Mesendoderm (in vitro differentiated cells): ENCODE measurements at regions not wholly inside any gene's neighbourhood (a gene's known extent, or its start where the extent isn't known, plus 50 kb on each side); places are given as distances from the start of the nearest gene placed in this dataset.

Source experiments
- DNase-seq: peaks from one replicate; pipeline ENCODE4 v3.0.0; 2013
- H2AK5ac ChIP-seq: 2 replicates; pipeline ENCODE4 v1.6.1; 2013; ENCODE audit warnings: low read length, inconsistent platforms
- H2BK120ac ChIP-seq: 2 replicates; pipeline ENCODE4 v1.6.1; 2013; ENCODE audit warnings: low read depth, mild to moderate bottlenecking, low read length, moderate library complexity, mixed read lengths
- H2BK15ac ChIP-seq: replicated peaks from 2 replicates; pipeline ENCODE4 v1.6.1; 2013; ENCODE audit warnings: low read depth, mild to moderate bottlenecking, moderate library complexity
- H2BK5ac ChIP-seq: 2 replicates; pipeline ENCODE4 v1.6.1; 2013; ENCODE audit warnings: low read length, inconsistent platforms
- H3K18ac ChIP-seq: 2 replicates; pipeline ENCODE4 v1.6.1; 2013; ENCODE audit warnings: mild to moderate bottlenecking, low read length, mixed read lengths
- H3K23ac ChIP-seq: one replicate; pipeline ENCODE4 v1.6.1; 2013; ENCODE audit warnings: low read length
- H3K27ac ChIP-seq: 2 replicates; pipeline ENCODE4 v1.5.1; 2013; ENCODE audit warnings: low read depth, mild to moderate bottlenecking, inconsistent platforms, low read length, moderate library complexity
- H3K27me3 ChIP-seq: 2 replicates; pipeline ENCODE4 v1.6.1; 2013; ENCODE audit warnings: low read length, control low read depth, mild to moderate bottlenecking, inconsistent platforms; ENCODE audit not compliant: insufficient read depth, poor library complexity
- H3K36me3 ChIP-seq: 2 replicates; pipeline ENCODE4 v1.6.1; 2013; ENCODE audit warnings: low read length, inconsistent platforms; ENCODE audit not compliant: control insufficient read depth, insufficient read depth
- H3K4ac ChIP-seq: one replicate; pipeline ENCODE4 v1.6.1; 2013; ENCODE audit warnings: low read depth, mild to moderate bottlenecking, low read length, moderate library complexity
- H3K4me1 ChIP-seq: 2 replicates; pipeline ENCODE4 v1.6.1; 2013; ENCODE audit warnings: low read depth, low read length, inconsistent platforms; ENCODE audit not compliant: control insufficient read depth
- H3K4me2 ChIP-seq: 2 replicates; pipeline ENCODE4 v1.6.1; 2013; ENCODE audit warnings: low read length
- H3K4me3 ChIP-seq: 2 replicates; pipeline ENCODE4 v1.5.1; 2013; ENCODE audit warnings: mild to moderate bottlenecking, low read length
- H3K56ac ChIP-seq: one replicate; pipeline ENCODE4 v1.6.1; 2013; ENCODE audit warnings: low read length
- H3K79me1 ChIP-seq: 2 replicates; pipeline ENCODE4 v1.6.1; 2013; ENCODE audit warnings: low read length, inconsistent platforms
- H3K79me2 ChIP-seq: 2 replicates; pipeline ENCODE4 v1.6.1; 2013; ENCODE audit warnings: mild to moderate bottlenecking, low read length; ENCODE audit not compliant: control insufficient read depth, insufficient read depth
- H3K9ac ChIP-seq: 2 replicates; pipeline ENCODE4 v1.6.1; 2013; ENCODE audit warnings: low read length, inconsistent platforms
- H4K5ac ChIP-seq: one replicate; pipeline ENCODE4 v1.6.1; 2013; ENCODE audit warnings: low read length
- H4K8ac ChIP-seq: one replicate; pipeline ENCODE4 v1.6.1; 2013; ENCODE audit warnings: low read depth, mild to moderate bottlenecking, control low read depth, low read length, moderate library complexity
- WGBS: extraction: QIAGEN DNeasy Blood & Tissue Kit; methylation state at CpG from one replicate; pipeline ENCODE4 v1.1.7; 2013; ENCODE audit warnings: low lambda C conversion rate, missing lambda C conversion rate; ENCODE audit not compliant: insufficient coverage; ENCODE audit errors: extremely low coverage; 5-methylcytosine and 5-hydroxymethylcytosine counted together

- Histone ChIP-seq H3K79me1 (no peaks in the 10 kb centered on the region), H4K8ac (no peak overlapping the region), H3K4me1 (no peaks in the 10 kb centered on the region), H3K4me3 (no peak overlapping the region), H2BK120ac (no peak overlapping the region), H3K27ac (no peak overlapping the region), H3K18ac (no peak overlapping the region), H2BK5ac (no peak overlapping the region), H2AK5ac (no peak overlapping the region), H4K5ac (no peak overlapping the region), H3K4me2 (no peak overlapping the region), H2BK15ac (no peak overlapping the region), H3K27me3 (no peaks in the 10 kb centered on the region), H3K36me3 (no peaks in the 10 kb centered on the region), H3K4ac (no peak overlapping the region), H3K9ac (no peak overlapping the region), H3K56ac (no peak overlapping the region), H3K23ac (no peak overlapping the region), H3K79me2 (no peaks in the 10 kb centered on the region)
- DNase-seq = no peak
- 100% methylated on average over 2 of the region's 12 CpGs for WGBS
These were observed 95.6 kb upstream of the ZNF608 start for GRCh38 chr5:124841829-124842712.

- Histone ChIP-seq H3K36me3 (no peaks in the 10 kb centered on the region), H2AK5ac (no peak overlapping the region), H2BK5ac (no peak overlapping the region), H3K27me3 (no peaks in the 10 kb centered on the region), H3K56ac (no peak overlapping the region), H4K8ac (no peak overlapping the region), H3K9ac (no peak overlapping the region), H3K23ac (no peak overlapping the region), H3K4me1 (no peaks in the 10 kb centered on the region), H3K4me3 (no peak overlapping the region), H3K79me1 (no peaks in the 10 kb centered on the region), H2BK15ac (no peak overlapping the region), H2BK120ac (no peak overlapping the region), H3K27ac (no peak overlapping the region), H3K79me2 (no peaks in the 10 kb centered on the region), H4K5ac (no peak overlapping the region), H3K4ac (no peak overlapping the region), H3K4me2 (no peak overlapping the region), H3K18ac (no peak overlapping the region)
- WGBS = no CpG with 5 or more reads among the region's 10 CpGs
- no peak for DNase-seq
These were observed 96.5 kb upstream of the ZNF608 start for GRCh38 chr5:124842725-124843595.

DNA sequence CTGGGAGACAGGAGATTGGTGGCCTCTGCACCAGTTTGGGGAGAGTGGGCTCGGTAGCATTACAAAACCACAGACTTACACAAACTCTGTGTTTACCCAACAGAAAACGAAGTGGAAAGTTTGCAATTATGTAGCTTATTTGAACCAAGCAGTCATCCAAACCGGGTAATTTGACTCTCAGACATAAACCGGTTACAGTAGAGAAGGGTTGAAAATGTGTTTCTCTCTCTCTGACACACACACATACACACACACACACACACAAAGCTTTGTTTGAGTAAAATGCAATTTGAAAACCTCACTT lies 97.1 kb upstream of the ZNF608 start:
- Histone ChIP-seq H3K36me3 (no peaks in the 10 kb centered on the region), H3K4me2 (no peak overlapping the region), H4K5ac (no peak overlapping the region), H3K79me1 (no peaks in the 10 kb centered on the region), H2BK15ac (no peak overlapping the region), H2BK5ac (no peak overlapping the region), H3K18ac (no peak overlapping the region), H3K27me3 (no peaks in the 10 kb centered on the region), H3K4me1 (no peaks in the 10 kb centered on the region), H3K4me3 (no peak overlapping the region), H3K4ac (no peak overlapping the region), H3K23ac (no peak overlapping the region), H2AK5ac (no peak overlapping the region), H3K56ac (no peak overlapping the region), H4K8ac (no peak overlapping the region), H3K79me2 (no peaks in the 10 kb centered on the region), H3K9ac (no peak overlapping the region), H3K27ac (no peak overlapping the region), H2BK120ac (no peak overlapping the region)
- WGBS = no CpG with 5 or more reads among the region's 4 CpGs
- no peak for DNase-seq

DNA sequence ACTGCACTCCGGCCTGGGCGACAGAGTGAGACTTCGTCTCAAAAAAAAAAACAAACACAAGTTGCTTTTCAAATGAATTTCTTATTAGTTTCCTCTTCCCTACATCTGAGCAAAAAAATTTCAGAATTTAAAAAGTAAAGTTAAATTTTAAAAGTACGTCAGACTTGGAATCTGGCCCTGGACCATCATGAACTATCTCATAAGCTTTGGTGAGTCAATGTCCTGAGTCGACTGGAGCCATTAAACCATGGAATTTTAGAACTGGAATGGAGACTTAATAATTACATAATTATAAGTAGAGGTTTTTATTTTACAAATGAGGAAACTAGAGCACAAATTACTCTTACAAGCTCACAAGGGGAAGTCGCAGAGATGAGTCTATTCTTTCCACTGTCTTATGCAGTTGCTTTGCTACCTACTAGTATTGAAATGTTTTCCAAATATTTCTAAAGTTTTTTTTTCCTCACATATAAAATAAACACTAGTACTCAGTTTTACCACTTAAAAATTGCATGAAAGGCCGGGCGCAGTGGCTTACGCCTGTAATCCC lies 98.0 kb upstream of the ZNF608 start:
- Histone ChIP-seq H3K4me3 (no peak overlapping the region), H3K27ac (no peak overlapping the region), H3K9ac (no peak overlapping the region), H2BK15ac (no peak overlapping the region), H3K27me3 (no peaks in the 10 kb centered on the region), H3K79me1 (no peaks in the 10 kb centered on the region), H3K79me2 (no peaks in the 10 kb centered on the region), H4K5ac (no peak overlapping the region), H2BK5ac (no peak overlapping the region), H3K36me3 (no peaks in the 10 kb centered on the region), H2AK5ac (no peak overlapping the region), H3K4me2 (no peak overlapping the region), H3K23ac (no peak overlapping the region), H3K4ac (no peak overlapping the region), H3K4me1 (no peaks in the 10 kb centered on the region), H2BK120ac (no peak overlapping the region), H3K56ac (no peak overlapping the region), H4K8ac (no peak overlapping the region), H3K18ac (no peak overlapping the region)
- DNase-seq = no peak
- WGBS = no CpG with 5 or more reads among the region's 9 CpGs

GRCh38 chr5:124847907-124848306 lies 101.5 kb upstream of the ZNF608 start:
- H2BK120ac ChIP-seq = no peak overlapping the region
- H3K9ac ChIP-seq = no peak overlapping the region
- H3K27me3 ChIP-seq = no peaks in the 10 kb centered on the region
- H3K36me3 ChIP-seq = no peaks in the 10 kb centered on the region
- H4K8ac ChIP-seq = no peak overlapping the region
- H3K79me1 ChIP-seq = no peaks in the 10 kb centered on the region
- no peak overlapping the region for H3K4ac ChIP-seq
- no peaks in the 10 kb centered on the region for H3K4me1 ChIP-seq
- H3K79me2 ChIP-seq = no peaks in the 10 kb centered on the region
- no peak overlapping the region for H2AK5ac ChIP-seq
- H2BK5ac ChIP-seq = no peak overlapping the region
- no peak overlapping the region for H3K18ac ChIP-seq
- no peak overlapping the region for H2BK15ac ChIP-seq
- no peak overlapping the region for H3K23ac ChIP-seq
- no peak overlapping the region for H3K4me2 ChIP-seq
- whole genome bisulfite sequencing = no CpG with 5 or more reads among the region's 3 CpGs
- no peak overlapping the region for H3K27ac ChIP-seq
- DNase-seq = no peak
- H3K4me3 ChIP-seq = no peak overlapping the region
- H4K5ac ChIP-seq = no peak overlapping the region
- H3K56ac ChIP-seq = no peak overlapping the region
